Stimulated activated CD8-positive, alpha-beta memory T cell treated with anti-CD3 and anti-CD28 coated beads, Interleukin-7, amount 100 ng/mL, for 48 hours (primary cell): ENCODE measurements at regions not wholly inside any gene's neighbourhood (a gene's known extent, or its start where the extent isn't known, plus 50 kb on each side); places are given as distances from the start of the nearest gene placed in this dataset.

Experiments
- DNase-seq, 2 donors: peaks; one replicate each; pipeline ENCODE4 v3.0.0-alpha.2; 2020; ENCODE audit warnings: low read depth in 1 of 2; ENCODE audit errors: extremely low read depth in 1 of 2

DNA sequence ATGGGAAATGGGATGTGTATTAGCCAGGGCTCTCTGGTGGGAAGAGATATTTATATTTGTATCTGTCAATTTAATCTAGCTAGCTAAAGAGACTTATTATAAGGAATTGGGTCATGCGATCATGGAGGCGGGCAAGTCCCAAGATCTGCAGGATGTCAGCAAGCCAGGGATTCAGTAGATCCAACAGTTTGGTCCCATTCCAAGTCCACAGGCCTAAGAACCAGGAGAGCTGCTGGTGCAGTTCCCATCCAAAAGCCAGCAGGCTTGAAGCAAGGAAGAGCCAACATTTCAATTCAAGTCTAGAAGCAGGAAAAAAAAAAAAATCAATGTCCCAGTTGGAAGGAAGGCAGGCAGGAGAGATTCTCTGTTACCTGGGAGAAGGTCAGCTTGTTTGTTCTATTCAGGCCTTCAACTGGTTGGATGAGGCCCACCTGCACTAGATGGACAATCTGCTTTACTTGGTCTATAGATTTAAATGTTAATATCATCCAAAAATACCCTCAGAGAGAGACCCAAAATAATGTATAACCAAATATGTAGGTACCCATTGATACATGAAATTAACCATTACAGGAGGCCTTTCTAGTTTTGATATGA is 60.7 kb upstream of the BCAT1 start:
- DNase-seq = no peak

DNA sequence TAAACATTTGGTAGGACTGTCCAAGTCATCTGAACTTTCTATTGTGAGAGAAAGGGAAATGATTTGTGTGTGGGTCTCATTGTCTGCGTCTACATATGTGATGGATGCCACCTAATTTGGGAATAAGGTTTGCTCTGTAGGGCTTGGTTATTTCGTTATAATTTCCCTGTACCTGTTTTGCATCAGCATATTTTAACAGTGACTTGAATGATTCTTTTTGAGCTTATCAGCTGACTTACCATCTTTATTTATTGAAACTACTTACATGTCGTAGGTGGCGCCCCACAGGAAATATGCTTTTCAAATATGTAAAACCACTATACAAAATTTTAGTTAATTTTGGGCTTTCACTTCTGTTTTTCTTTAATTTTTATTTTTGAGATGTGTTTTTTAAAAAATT is 56.5 kb upstream of the BCAT1 start:
- no peak for DNase-seq

DNA sequence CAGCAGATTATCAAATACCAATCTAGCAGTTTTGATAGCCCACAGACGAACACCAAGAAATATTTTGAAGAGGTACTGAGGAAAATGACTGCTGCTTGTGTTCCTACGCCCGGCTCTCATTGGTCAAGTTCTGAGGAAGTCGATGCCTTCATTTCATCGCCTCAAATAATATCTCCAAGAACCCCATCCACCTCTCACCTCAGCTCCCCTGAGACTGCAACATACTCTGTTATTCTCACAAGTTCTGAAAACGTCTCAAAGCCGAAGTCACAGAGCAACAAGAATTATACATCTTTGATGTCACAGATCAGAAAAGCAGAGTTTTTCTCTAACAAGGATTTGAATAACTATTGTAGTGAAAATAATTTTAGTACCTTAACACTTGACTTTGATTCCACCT is 55.5 kb upstream of the BCAT1 start:
- DNase-seq = no peak

DNA sequence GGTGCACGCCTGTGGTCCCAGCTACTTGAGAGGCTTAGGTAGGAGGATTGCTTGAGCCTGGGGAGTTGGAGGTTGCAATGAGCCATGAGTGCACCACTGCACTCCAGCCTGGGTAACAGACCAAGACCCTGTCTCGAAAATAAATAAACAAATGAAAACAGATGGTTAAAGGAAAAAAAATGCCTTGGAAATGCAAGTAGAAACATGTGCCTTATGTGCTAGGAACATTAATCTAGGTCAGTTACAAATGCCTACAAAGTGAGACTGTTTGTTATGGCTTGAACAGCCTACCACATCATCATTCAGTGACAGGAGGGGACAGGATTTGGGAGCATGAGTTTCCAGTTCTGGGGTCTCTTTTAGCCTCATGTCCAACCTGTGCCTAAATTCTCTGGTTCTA is 52.4 kb upstream of the BCAT1 start:
- no peak for DNase-seq
